HCT116 (cell line): ENCODE measurements at regions not wholly inside any gene's neighbourhood (a gene's known extent, or its start where the extent isn't known, plus 50 kb on each side); places are given as distances from the start of the nearest gene placed in this dataset.

ENCODE experiments used
- POLR2A ChIP-seq: IDR thresholded peaks from 2 replicates; pipeline ENCODE4 v1.7.0; 2011; ENCODE audit warnings: borderline replicate concordance; ENCODE audit not compliant: insufficient read depth, insufficient read length; ENCODE audit errors: extremely low read depth
- POLR2AphosphoS5 ChIP-seq: IDR thresholded peaks from 2 replicates; pipeline ENCODE4 v1.6.1; 2011; ENCODE audit warnings: mild to moderate bottlenecking, low read depth, low read length, moderate library complexity
- SP1 ChIP-seq: IDR thresholded peaks from 2 replicates; pipeline ENCODE4 v1.6.1; 2012; ENCODE audit warnings: low read depth
- SRF ChIP-seq: IDR thresholded peaks from 2 replicates; pipeline ENCODE4 v1.6.1; 2012; ENCODE audit warnings: low read depth
- TF ChIP-seq, protein P1 (sequence below), 3 experiments: fragments of 200-600 bp in 1 of 3; sonication (generic) in 1 of 3; IDR thresholded peaks in 2 of 3; conservative IDR thresholded peaks in 1 of 3; 2 replicates each; pipeline ENCODE4 v1.5.1; 2012 to 2017; ENCODE audit warnings: low read depth in 2 of 3, low read length in 2 of 3, antibody characterized with exemption in 1 of 3, borderline replicate concordance in 1 of 3, control low read depth in 1 of 3, mild to moderate bottlenecking in 1 of 3, mixed read lengths in 1 of 3, mixed run types in 1 of 3, moderate library complexity in 1 of 3; ENCODE audit not compliant: insufficient read depth in 1 of 3
- TF ChIP-seq, protein P2 (sequence below): IDR thresholded peaks from 2 replicates; pipeline ENCODE4 v1.6.1; 2011; ENCODE audit warnings: mild to moderate bottlenecking, low read length, moderate library complexity; ENCODE audit not compliant: insufficient replicate concordance; ENCODE audit errors: extremely low read depth

DNA sequence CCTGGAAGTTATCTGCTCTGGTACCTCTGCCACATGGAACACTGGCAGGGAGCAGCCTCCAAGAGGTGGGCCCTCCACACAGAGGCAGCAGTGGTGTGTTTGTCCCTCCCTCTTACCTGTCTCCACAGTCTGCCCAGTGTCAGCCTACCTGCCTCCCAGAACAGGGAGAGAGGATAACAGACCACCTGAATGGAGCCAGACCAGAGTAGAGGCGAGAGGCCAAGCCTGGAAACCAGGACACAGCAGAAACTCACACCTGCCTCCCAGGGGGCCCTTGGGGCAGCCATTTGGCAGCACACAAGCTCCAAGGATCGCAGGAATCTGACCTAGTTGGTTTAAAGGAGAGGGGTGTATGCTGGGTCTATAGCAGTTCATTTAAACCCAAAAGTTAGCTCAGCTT is 100.2 kb upstream of the ZNF366 start:
- TF ChIP-seq, protein P1, sequence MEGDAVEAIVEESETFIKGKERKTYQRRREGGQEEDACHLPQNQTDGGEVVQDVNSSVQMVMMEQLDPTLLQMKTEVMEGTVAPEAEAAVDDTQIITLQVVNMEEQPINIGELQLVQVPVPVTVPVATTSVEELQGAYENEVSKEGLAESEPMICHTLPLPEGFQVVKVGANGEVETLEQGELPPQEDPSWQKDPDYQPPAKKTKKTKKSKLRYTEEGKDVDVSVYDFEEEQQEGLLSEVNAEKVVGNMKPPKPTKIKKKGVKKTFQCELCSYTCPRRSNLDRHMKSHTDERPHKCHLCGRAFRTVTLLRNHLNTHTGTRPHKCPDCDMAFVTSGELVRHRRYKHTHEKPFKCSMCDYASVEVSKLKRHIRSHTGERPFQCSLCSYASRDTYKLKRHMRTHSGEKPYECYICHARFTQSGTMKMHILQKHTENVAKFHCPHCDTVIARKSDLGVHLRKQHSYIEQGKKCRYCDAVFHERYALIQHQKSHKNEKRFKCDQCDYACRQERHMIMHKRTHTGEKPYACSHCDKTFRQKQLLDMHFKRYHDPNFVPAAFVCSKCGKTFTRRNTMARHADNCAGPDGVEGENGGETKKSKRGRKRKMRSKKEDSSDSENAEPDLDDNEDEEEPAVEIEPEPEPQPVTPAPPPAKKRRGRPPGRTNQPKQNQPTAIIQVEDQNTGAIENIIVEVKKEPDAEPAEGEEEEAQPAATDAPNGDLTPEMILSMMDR (IDR thresholded peaks at IDR 0.05 in 2 of 3, conservative IDR thresholded peaks at IDR 0.05 in 1 of 3; ENCODE audit: borderline replicate concordance in 1 of 3, insufficient read depth in 1 of 3, low read depth in 2 of 3, low read length in 2 of 3) = no peak
- TF ChIP-seq POLR2AphosphoS5 (no peak), SRF (no peak), POLR2A (no peak), SP1 (no peak)
- TF ChIP-seq, protein P2, sequence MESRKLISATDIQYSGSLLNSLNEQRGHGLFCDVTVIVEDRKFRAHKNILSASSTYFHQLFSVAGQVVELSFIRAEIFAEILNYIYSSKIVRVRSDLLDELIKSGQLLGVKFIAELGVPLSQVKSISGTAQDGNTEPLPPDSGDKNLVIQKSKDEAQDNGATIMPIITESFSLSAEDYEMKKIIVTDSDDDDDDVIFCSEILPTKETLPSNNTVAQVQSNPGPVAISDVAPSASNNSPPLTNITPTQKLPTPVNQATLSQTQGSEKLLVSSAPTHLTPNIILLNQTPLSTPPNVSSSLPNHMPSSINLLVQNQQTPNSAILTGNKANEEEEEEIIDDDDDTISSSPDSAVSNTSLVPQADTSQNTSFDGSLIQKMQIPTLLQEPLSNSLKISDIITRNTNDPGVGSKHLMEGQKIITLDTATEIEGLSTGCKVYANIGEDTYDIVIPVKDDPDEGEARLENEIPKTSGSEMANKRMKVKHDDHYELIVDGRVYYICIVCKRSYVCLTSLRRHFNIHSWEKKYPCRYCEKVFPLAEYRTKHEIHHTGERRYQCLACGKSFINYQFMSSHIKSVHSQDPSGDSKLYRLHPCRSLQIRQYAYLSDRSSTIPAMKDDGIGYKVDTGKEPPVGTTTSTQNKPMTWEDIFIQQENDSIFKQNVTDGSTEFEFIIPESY = no peak
